Left ventricle myocardium inferior (tissue), 1 donor: ENCODE measurements at regions not wholly inside any gene's neighbourhood (a gene's known extent, or its start where the extent isn't known, plus 50 kb on each side); places are given as distances from the start of the nearest gene placed in this dataset.

Experiments used
- DNase-seq: peaks from one replicate; pipeline ENCODE4 v3.0.0-alpha.2; 2020
- H3K27ac ChIP-seq: fragments of 200-600 bp; replicated peaks from 2 replicates; pipeline ENCODE4 v1.8.0; 2021
- H3K27me3 ChIP-seq: fragments of 200-600 bp; 2 replicates; pipeline ENCODE4 v1.8.0; 2021; ENCODE audit warnings: low read depth
- H3K36me3 ChIP-seq: fragments of 200-600 bp; 2 replicates; pipeline ENCODE4 v1.8.0; 2021
- H3K4me1 ChIP-seq: fragments of 200-600 bp; 2 replicates; pipeline ENCODE4 v1.8.0; 2021
- H3K4me3 ChIP-seq: fragments of 200-600 bp; 2 replicates; pipeline ENCODE4 v1.8.0; 2021; ENCODE audit warnings: mild to moderate bottlenecking, moderate library complexity
- H3K9me3 ChIP-seq: fragments of 200-600 bp; replicated peaks from 2 replicates; pipeline ENCODE4 v1.8.0; 2021
- CTCF ChIP-seq: fragments of 200-600 bp; IDR thresholded peaks from 2 replicates; pipeline ENCODE4 v1.8.0; 2021; ENCODE audit warnings: antibody characterized with exemption, mild to moderate bottlenecking, borderline replicate concordance
- intact Hi-C: fragments of 100-400 bp; cut with micrococcal nuclease; formaldehyde crosslinking; loops from one replicate; pipeline ENCODE4 v1.11.0; 2022
- donor health status: DM: no; HTN: yes; CAD: no; lungs with severe emphysema.

GRCh38 chr20:18971121-18971520, 157.5 kb downstream of the SCP2D1 start:
- H3K9me3 ChIP-seq: peaks cover 7% of the 10 kb centered on the region
- intact Hi-C loops: no loop called here
- peaks cover 2% of the 10 kb centered on the region for H3K27me3 ChIP-seq
- TF ChIP-seq CTCF: no peak
- no peaks in the 10 kb centered on the region for H3K36me3 ChIP-seq
- no peak overlapping the region for H3K27ac ChIP-seq
- H3K4me3 ChIP-seq: no peak overlapping the region
- H3K4me1 ChIP-seq: peaks cover 4% of the 10 kb centered on the region
- no peak for DNase-seq

- H3K27me3 ChIP-seq: no peaks in the 10 kb centered on the region
- no peak overlapping the region for H3K27ac ChIP-seq
- H3K36me3 ChIP-seq: no peaks in the 10 kb centered on the region
- H3K4me3 ChIP-seq: no peak overlapping the region
- DNase-seq: no peak
- peaks cover 7% of the 10 kb centered on the region for H3K9me3 ChIP-seq
- H3K4me1 ChIP-seq: peaks cover 4% of the 10 kb centered on the region
- intact Hi-C loops: no loop called here
- no peak for TF ChIP-seq CTCF
Observed at GRCh38 chr20:18971574-18971973, 158.0 kb downstream of the SCP2D1 start.

- Histone ChIP-seq H3K36me3 (no peaks in the 10 kb centered on the region), H3K4me3 (no peak overlapping the region), H3K9me3 (peaks cover 2% of the 10 kb centered on the region), H3K4me1 (peaks cover 4% of the 10 kb centered on the region), H3K27me3 (no peaks in the 10 kb centered on the region), H3K27ac (no peak overlapping the region)
- intact Hi-C loops: no loop called here
- DNase-seq: no peak
- TF ChIP-seq CTCF: no peak
Observed at GRCh38 chr20:18972251-18972876, 158.8 kb downstream of the SCP2D1 start.

GRCh38 chr20:18973529-18974173, 160.1 kb downstream of the SCP2D1 start:
- no peak overlapping the region for H3K27ac ChIP-seq
- no peaks in the 10 kb centered on the region for H3K27me3 ChIP-seq
- intact Hi-C loops: no loop called here
- H3K36me3 ChIP-seq: no peaks in the 10 kb centered on the region
- no peak for TF ChIP-seq CTCF
- H3K4me1 ChIP-seq: peaks cover 4% of the 10 kb centered on the region
- H3K4me3 ChIP-seq: no peak overlapping the region
- DNase-seq: no peak
- no peaks in the 10 kb centered on the region for H3K9me3 ChIP-seq

- intact Hi-C loops: no loop called here
- DNase-seq: no peak
- Histone ChIP-seq H3K4me1 (peaks cover 4% of the 10 kb centered on the region), H3K36me3 (no peaks in the 10 kb centered on the region), H3K27ac (no peak overlapping the region), H3K4me3 (no peak overlapping the region), H3K9me3 (no peaks in the 10 kb centered on the region), H3K27me3 (no peaks in the 10 kb centered on the region)
- no peak for TF ChIP-seq CTCF
Observed at GRCh38 chr20:18974660-18975059, 161.1 kb downstream of the SCP2D1 start.
